GM10266 (cell line): ENCODE measurements at regions not wholly inside any gene's neighbourhood (a gene's known extent, or its start where the extent isn't known, plus 50 kb on each side); places are given as distances from the start of the nearest gene placed in this dataset.
A peak's percentile ranks its signal among the peaks of the same experiment; 100 is the strongest.

Source experiments
- DNase-seq: peaks from one replicate; pipeline ENCODE4 v3.0.0; 2012; ENCODE audit errors: extremely low spot score
- TF ChIP-seq, protein P1 (sequence below): IDR thresholded peaks from 2 replicates; pipeline ENCODE4 v1.5.1; 2012; ENCODE audit warnings: mild to moderate bottlenecking, low read depth; ENCODE audit not compliant: control insufficient read depth, insufficient read depth; ENCODE audit errors: missing control alignments

- DNase-seq, result no peak
- TF ChIP-seq, protein P1, sequence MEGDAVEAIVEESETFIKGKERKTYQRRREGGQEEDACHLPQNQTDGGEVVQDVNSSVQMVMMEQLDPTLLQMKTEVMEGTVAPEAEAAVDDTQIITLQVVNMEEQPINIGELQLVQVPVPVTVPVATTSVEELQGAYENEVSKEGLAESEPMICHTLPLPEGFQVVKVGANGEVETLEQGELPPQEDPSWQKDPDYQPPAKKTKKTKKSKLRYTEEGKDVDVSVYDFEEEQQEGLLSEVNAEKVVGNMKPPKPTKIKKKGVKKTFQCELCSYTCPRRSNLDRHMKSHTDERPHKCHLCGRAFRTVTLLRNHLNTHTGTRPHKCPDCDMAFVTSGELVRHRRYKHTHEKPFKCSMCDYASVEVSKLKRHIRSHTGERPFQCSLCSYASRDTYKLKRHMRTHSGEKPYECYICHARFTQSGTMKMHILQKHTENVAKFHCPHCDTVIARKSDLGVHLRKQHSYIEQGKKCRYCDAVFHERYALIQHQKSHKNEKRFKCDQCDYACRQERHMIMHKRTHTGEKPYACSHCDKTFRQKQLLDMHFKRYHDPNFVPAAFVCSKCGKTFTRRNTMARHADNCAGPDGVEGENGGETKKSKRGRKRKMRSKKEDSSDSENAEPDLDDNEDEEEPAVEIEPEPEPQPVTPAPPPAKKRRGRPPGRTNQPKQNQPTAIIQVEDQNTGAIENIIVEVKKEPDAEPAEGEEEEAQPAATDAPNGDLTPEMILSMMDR, result no peak
These were observed 66.6 kb upstream of the TBC1D5 start for GRCh38 chr3:17808994-17809393.

- TF ChIP-seq, protein P1, result no peak
- DNase-seq, result no peak
These were observed 64.4 kb upstream of the TBC1D5 start for GRCh38 chr3:17806876-17807275.

DNA sequence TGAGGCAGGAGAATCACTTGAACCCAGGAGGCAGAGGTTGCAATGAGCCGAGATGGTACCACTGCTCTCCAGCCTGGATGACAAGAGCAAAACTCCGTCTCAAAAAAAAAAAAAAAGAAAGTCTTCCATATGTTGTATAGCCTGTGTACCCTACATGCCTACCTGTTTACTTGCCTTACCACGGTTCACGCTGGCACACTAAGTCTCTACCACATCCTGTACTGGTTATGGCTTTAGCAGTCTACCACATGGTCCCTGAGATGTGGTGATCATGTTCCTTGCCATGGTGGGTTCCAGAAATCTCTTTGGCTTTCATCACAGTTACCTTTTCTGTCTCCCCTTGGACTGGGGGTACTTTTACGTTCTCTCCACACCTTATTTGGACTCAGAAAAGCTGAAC is 63.8 kb upstream of the TBC1D5 start:
- TF ChIP-seq, protein P1, result no peak
- no peak for DNase-seq

GRCh38 chr3:17805461-17805940 is 63.1 kb upstream of the TBC1D5 start:
- TF ChIP-seq, protein P1, result no peak
- no peak for DNase-seq

DNA sequence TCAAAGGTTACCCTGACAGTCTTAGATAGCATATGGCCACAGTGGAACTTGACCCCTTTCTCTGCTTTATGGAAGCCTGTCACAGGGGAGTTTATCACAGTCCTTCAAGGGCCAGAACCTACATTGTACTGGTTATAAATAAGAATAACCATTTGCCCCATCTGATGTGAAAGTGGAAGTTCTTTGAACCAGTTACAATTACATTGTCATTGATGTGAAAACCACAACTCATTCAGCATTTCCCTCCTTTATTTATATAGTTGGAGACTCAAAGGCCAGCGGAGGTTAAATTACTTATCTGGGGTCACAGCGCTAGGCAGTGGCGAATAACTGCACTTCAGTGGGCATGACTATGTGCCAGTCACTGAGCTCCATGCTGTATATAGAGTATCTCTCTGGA is 60.5 kb upstream of the TBC1D5 start:
- peak; percentile 10 for DNase-seq
- TF ChIP-seq, protein P1, result peak; percentile 3

DNA sequence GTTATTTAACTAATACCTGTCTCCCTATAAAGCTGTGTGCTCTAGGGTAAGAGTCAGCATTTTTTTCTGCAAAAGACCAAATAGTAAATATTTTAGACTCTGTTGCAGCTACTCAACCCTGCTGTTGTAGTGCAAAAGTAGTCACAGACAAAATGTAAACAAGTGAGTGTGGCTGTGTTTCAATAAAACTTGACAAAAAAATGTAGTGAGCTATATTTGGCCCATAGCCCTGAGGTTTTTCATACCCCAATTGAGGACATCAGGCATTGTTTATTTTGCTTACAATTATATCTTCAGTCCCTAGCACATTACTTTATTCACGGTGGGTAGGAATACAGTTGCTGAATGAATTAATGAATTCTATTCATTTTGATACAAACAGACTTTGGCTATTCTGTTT is 58.7 kb upstream of the TBC1D5 start:
- TF ChIP-seq, protein P1, result no peak
- no peak for DNase-seq

DNA sequence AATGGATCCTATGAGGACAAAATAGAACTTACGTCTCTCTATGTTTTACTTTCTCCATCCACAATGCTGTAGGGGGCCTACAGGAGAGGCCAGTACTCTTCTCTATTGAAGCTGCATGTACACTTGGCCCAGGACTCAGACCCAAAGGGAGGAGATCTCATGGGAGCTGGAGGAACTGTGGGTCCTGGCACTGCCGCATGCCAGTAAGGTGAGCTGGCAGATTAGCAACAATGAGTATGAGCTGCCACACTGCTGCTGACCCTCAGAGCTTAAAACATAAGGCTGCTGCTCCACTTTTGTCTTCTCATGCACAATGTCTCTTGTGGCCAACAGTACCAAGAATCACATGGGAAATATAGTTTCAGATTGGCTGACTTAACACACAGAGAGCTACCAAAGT is 57.8 kb upstream of the TBC1D5 start:
- TF ChIP-seq, protein P1, result no peak
- DNase-seq, result no peak

- DNase-seq, result no peak
- TF ChIP-seq, protein P1, result no peak
These were observed 56.9 kb upstream of the TBC1D5 start for GRCh38 chr3:17799312-17799711.
